GM12891 (cell line): ENCODE measurements at regions not wholly inside any gene's neighbourhood (a gene's known extent, or its start where the extent isn't known, plus 50 kb on each side); places are given as distances from the start of the nearest gene placed in this dataset.

Experiments used
- POLR2A ChIP-seq: IDR thresholded peaks from 2 replicates; pipeline ENCODE4 v1.6.1; 2011; ENCODE audit warnings: low read depth, low read length, control low read depth
- POU2F2 ChIP-seq: IDR thresholded peaks from 2 replicates; pipeline ENCODE4 v1.6.1; 2011; ENCODE audit warnings: low read depth, mild to moderate bottlenecking, control low read depth, low read length, moderate library complexity

- TF ChIP-seq POU2F2 (no peak), POLR2A (no peak)
Observed at GRCh38 chr6:21527731-21528130, 65.8 kb upstream of the SOX4 start.
